ENCODE measurements at regions not wholly inside any gene's neighbourhood (a gene's known extent, or its start where the extent isn't known, plus 50 kb on each side); places are given as distances from the start of the nearest gene placed in this dataset.

GRCh38 chr6:92176666-92177065, 1242.7 kb downstream of the EPHA7 start:
- Histone ChIP-seq H2BK5ac (ENCODE audit: insufficient read length, low read length) (no peak overlapping the region), H2AK5ac (ENCODE audit: insufficient read length, low read length) (no peak overlapping the region), H3K18ac (ENCODE audit: insufficient read length, low read depth, low read length) (no peak overlapping the region), H4K8ac (replicated peaks; ENCODE audit: insufficient read length, low read depth, low read length) (no peak overlapping the region), H3K9ac (ENCODE audit: extremely low read depth, insufficient read length, low read length) (no peak overlapping the region), H3T11ph (ENCODE audit: low read length) (no peak overlapping the region), H3K79me1 (ENCODE audit: insufficient read depth, low read depth, low read length, poor library complexity, severe bottlenecking) (no peaks in the 10 kb centered on the region), H4K91ac (ENCODE audit: insufficient read length, low read depth, low read length) (no peak overlapping the region), H3K56ac (ENCODE audit: insufficient read length, low read depth, low read length) (no peak overlapping the region), H3K27ac (ENCODE audit: insufficient read length, low read depth, low read length) (no peak overlapping the region), H2BK15ac (ENCODE audit: low read depth, low read length) (no peak overlapping the region), H4K20me1 (ENCODE audit: control insufficient read depth, insufficient read depth, insufficient read length) (no peaks in the 10 kb centered on the region), H2BK20ac (ENCODE audit: low read depth, low read length, poor library complexity, severe bottlenecking) (no peak overlapping the region), H3K79me2 (ENCODE audit: insufficient read depth, low read length) (no peaks in the 10 kb centered on the region), H3K23ac (ENCODE audit: insufficient read length, low read depth, low read length) (no peak overlapping the region), H3K4me2 (ENCODE audit: insufficient read depth, insufficient read length, low read length) (no peak overlapping the region), H2BK12ac (ENCODE audit: insufficient read length, low read depth, low read length) (no peak overlapping the region), H3K9me3 (ENCODE audit: control insufficient read depth, low read depth, low read length) (no peaks in the 10 kb centered on the region), H3K4me1 (ENCODE audit: insufficient read depth, low read length) (no peaks in the 10 kb centered on the region), H3K4ac (ENCODE audit: low read depth, low read length) (no peak overlapping the region), H3K23me2 (ENCODE audit: insufficient read length, low read depth, low read length, poor library complexity, severe bottlenecking) (no peaks in the 10 kb centered on the region), H2AFZ (ENCODE audit: low read length) (no peak overlapping the region), H2BK120ac (ENCODE audit: low read depth, low read length, poor library complexity, severe bottlenecking) (no peak overlapping the region), H3K14ac (ENCODE audit: insufficient read depth, low read length) (no peak overlapping the region), H3K27me3 (ENCODE audit: insufficient read depth, low read length) (no peaks in the 10 kb centered on the region), H4K5ac (ENCODE audit: insufficient read length, low read depth, low read length) (no peak overlapping the region)
- peaks cover 2 to 4% of the 10 kb centered on the region in 2 experiments; a peak in 1 of 4 replicates for H3K4me1 Mint-ChIP-seq
- TF ChIP-seq CTCF (conservative IDR thresholded peaks at IDR 0.05) = no peak
- no peaks in the 10 kb centered on the region for H3K9me3 Mint-ChIP-seq
- H3K27me3 Mint-ChIP-seq (ENCODE audit: low read depth) = no peaks in the 10 kb centered on the region
- WGBS (ENCODE audit: extremely low coverage, insufficient read length, low lambda C conversion rate) = no CpG with 5 or more reads among the region's 1 CpG
- no peak overlapping the region for H3K4me3 Mint-ChIP-seq
- DNase-seq = no peak
- no peaks in the 10 kb centered on the region for H3K36me3 Mint-ChIP-seq (ENCODE audit: insufficient read depth in 1 of 3, low read depth in 3 of 3)
- no peak overlapping the region for H3K27ac Mint-ChIP-seq

Data from H9 (cell line).